ENCODE measurements at regions not wholly inside any gene's neighbourhood (a gene's known extent, or its start where the extent isn't known, plus 50 kb on each side); places are given as distances from the start of the nearest gene placed in this dataset.

- Histone ChIP-seq H3K79me2 (ENCODE audit: control insufficient read depth, insufficient read depth, low read length) (no peaks in the 10 kb centered on the region), H3K36me3 (ENCODE audit: control insufficient read depth, insufficient read depth, low read length) (no peaks in the 10 kb centered on the region), H3K27me3 (ENCODE audit: control insufficient read depth, insufficient read depth, low read length) (no peaks in the 10 kb centered on the region), H3K9ac (ENCODE audit: insufficient read depth, low read length) (no peak overlapping the region), H3K4me1 (ENCODE audit: control insufficient read depth, extremely low read depth, insufficient read depth, low read length) (peaks cover 5% of the 10 kb centered on the region), H3K4me3 (replicated peaks in 1 of 4; ENCODE audit: control extremely low read depth in 1 of 4, insufficient read depth in 1 of 4, low read depth in 3 of 4, low read length in 4 of 4) (no peak overlapping the region), H3K4me2 (ENCODE audit: extremely low read depth, insufficient read depth, low read length) (no peak overlapping the region), H2AFZ (ENCODE audit: low read length) (no peak overlapping the region), H4K20me1 (ENCODE audit: control insufficient read depth, extremely low read depth, insufficient read depth, low read length) (no peaks in the 10 kb centered on the region), H3K9me3 (ENCODE audit: control insufficient read depth, insufficient read depth, low read depth, low read length) (no peaks in the 10 kb centered on the region), H3K27ac (ENCODE audit: insufficient read depth, low read length) (no peak overlapping the region)
- TF ChIP-seq EZH2 (IDR thresholded peaks at IDR 0.05; ENCODE audit: low read length, missing control alignments), result no peak
- DNase-seq (ENCODE audit: low read depth in 2 of 2), result peak; percentile 23 to 84
Measured at GRCh38 chr4:137394018-137394417, 138.3 kb downstream of the PCDH18 start.

GRCh38 chr4:137393044-137393443, 139.2 kb downstream of the PCDH18 start:
- Histone ChIP-seq H3K79me2 (ENCODE audit: control insufficient read depth, insufficient read depth, low read length) (no peaks in the 10 kb centered on the region), H3K9me3 (ENCODE audit: control insufficient read depth, insufficient read depth, low read depth, low read length) (no peaks in the 10 kb centered on the region), H3K27ac (ENCODE audit: insufficient read depth, low read length) (no peak overlapping the region), H3K27me3 (ENCODE audit: control insufficient read depth, insufficient read depth, low read length) (no peaks in the 10 kb centered on the region), H2AFZ (ENCODE audit: low read length) (no peak overlapping the region), H3K4me2 (ENCODE audit: extremely low read depth, insufficient read depth, low read length) (peak overlapping the region; percentile 15), H3K4me3 (replicated peaks in 1 of 4; ENCODE audit: control extremely low read depth in 1 of 4, insufficient read depth in 1 of 4, low read depth in 3 of 4, low read length in 4 of 4) (no peak overlapping the region), H3K36me3 (ENCODE audit: control insufficient read depth, insufficient read depth, low read length) (no peaks in the 10 kb centered on the region), H4K20me1 (ENCODE audit: control insufficient read depth, extremely low read depth, insufficient read depth, low read length) (no peaks in the 10 kb centered on the region), H3K4me1 (ENCODE audit: control insufficient read depth, extremely low read depth, insufficient read depth, low read length) (peaks cover 5% of the 10 kb centered on the region), H3K9ac (ENCODE audit: insufficient read depth, low read length) (no peak overlapping the region)
- peak; percentile 56 to 59 for DNase-seq (ENCODE audit: low read depth in 2 of 2)
- TF ChIP-seq CTCF (conservative IDR thresholded peaks at IDR 0.05 in 1 of 2, IDR thresholded peaks at IDR 0.05 in 1 of 2; ENCODE audit: low read depth in 1 of 2, low read length in 2 of 2), result no peak
- no peak for TF ChIP-seq EZH2 (IDR thresholded peaks at IDR 0.05; ENCODE audit: low read length, missing control alignments)

GRCh38 chr4:137390707-137391106, 141.6 kb downstream of the PCDH18 start:
- peak; percentile 5 to 83 for DNase-seq (ENCODE audit: low read depth in 2 of 2)
- peak overlapping the region; percentile 8 for H3K4me2 ChIP-seq (ENCODE audit: extremely low read depth, insufficient read depth, low read length)
- no peaks in the 10 kb centered on the region for H3K79me2 ChIP-seq (ENCODE audit: control insufficient read depth, insufficient read depth, low read length)
- no peak overlapping the region for H2AFZ ChIP-seq (ENCODE audit: low read length)
- peaks cover 5% of the 10 kb centered on the region for H3K4me1 ChIP-seq (ENCODE audit: control insufficient read depth, extremely low read depth, insufficient read depth, low read length)
- no peaks in the 10 kb centered on the region for H4K20me1 ChIP-seq (ENCODE audit: control insufficient read depth, extremely low read depth, insufficient read depth, low read length)
- no peak for TF ChIP-seq EZH2 (IDR thresholded peaks at IDR 0.05; ENCODE audit: low read length, missing control alignments)
- no peak for TF ChIP-seq CTCF (conservative IDR thresholded peaks at IDR 0.05 in 1 of 2, IDR thresholded peaks at IDR 0.05 in 1 of 2; ENCODE audit: low read depth in 1 of 2, low read length in 2 of 2)
- no peaks in the 10 kb centered on the region for H3K27me3 ChIP-seq (ENCODE audit: control insufficient read depth, insufficient read depth, low read length)
- no peaks in the 10 kb centered on the region for H3K36me3 ChIP-seq (ENCODE audit: control insufficient read depth, insufficient read depth, low read length)
- H3K4me3 ChIP-seq (replicated peaks in 1 of 4; ENCODE audit: control extremely low read depth in 1 of 4, insufficient read depth in 1 of 4, low read depth in 3 of 4, low read length in 4 of 4), result no peak overlapping the region
- H3K27ac ChIP-seq (ENCODE audit: insufficient read depth, low read length), result no peak overlapping the region
- no peak overlapping the region for H3K9ac ChIP-seq (ENCODE audit: insufficient read depth, low read length)
- no peaks in the 10 kb centered on the region for H3K9me3 ChIP-seq (ENCODE audit: control insufficient read depth, insufficient read depth, low read depth, low read length)

Measured in fibroblast of lung (primary cell).